Activated T-cell treated with anti-CD3 and anti-CD28 coated beads, Interleukin-2, amount 50 U/mL, for 48 hours (primary cell): ENCODE measurements at regions not wholly inside any gene's neighbourhood (a gene's known extent, or its start where the extent isn't known, plus 50 kb on each side); places are given as distances from the start of the nearest gene placed in this dataset.

Source experiments
- DNase-seq, 2 experiments: peaks; one replicate each; pipeline ENCODE4 v3.0.0-alpha.2; 2020

- no peak for DNase-seq
Measured at GRCh38 chr11:23696688-23697415, 800.0 kb upstream of the LUZP2 start.

- no peak for DNase-seq
Measured at GRCh38 chr11:23704183-23704582, 792.7 kb upstream of the LUZP2 start.

GRCh38 chr11:23711981-23712380 is 784.9 kb upstream of the LUZP2 start:
- no peak for DNase-seq

GRCh38 chr11:23719016-23719415 is 777.8 kb upstream of the LUZP2 start:
- DNase-seq = no peak

- no peak for DNase-seq
Measured at GRCh38 chr11:23723861-23724260, 773.0 kb upstream of the LUZP2 start.

GRCh38 chr11:23725752-23726151 is 771.1 kb upstream of the LUZP2 start:
- no peak for DNase-seq

- DNase-seq = no peak
Measured at GRCh38 chr11:23727387-23727786, 769.5 kb upstream of the LUZP2 start.

GRCh38 chr11:23727794-23728193 is 769.1 kb upstream of the LUZP2 start:
- DNase-seq = no peak

GRCh38 chr11:23729088-23729487 is 767.8 kb upstream of the LUZP2 start:
- DNase-seq = no peak

- DNase-seq = no peak
Measured at GRCh38 chr11:23730307-23730998, 766.4 kb upstream of the LUZP2 start.

- DNase-seq = no peak
Measured at GRCh38 chr11:23732026-23732425, 764.8 kb upstream of the LUZP2 start.

- DNase-seq = no peak
Measured at GRCh38 chr11:23746896-23747295, 750.0 kb upstream of the LUZP2 start.

GRCh38 chr11:23749762-23750430 is 747.0 kb upstream of the LUZP2 start:
- DNase-seq = no peak

GRCh38 chr11:23751280-23751679 is 745.6 kb upstream of the LUZP2 start:
- DNase-seq = no peak

- DNase-seq = no peak
Measured at GRCh38 chr11:23755076-23755475, 741.8 kb upstream of the LUZP2 start.

GRCh38 chr11:23755769-23756168 is 741.1 kb upstream of the LUZP2 start:
- no peak for DNase-seq

GRCh38 chr11:23759489-23759888 is 737.4 kb upstream of the LUZP2 start:
- no peak for DNase-seq

- no peak for DNase-seq
Measured at GRCh38 chr11:23764286-23764685, 732.6 kb upstream of the LUZP2 start.

GRCh38 chr11:23765682-23766252 is 731.1 kb upstream of the LUZP2 start:
- no peak for DNase-seq

- no peak for DNase-seq
Measured at GRCh38 chr11:23767576-23767975, 729.3 kb upstream of the LUZP2 start.

GRCh38 chr11:23769214-23769613 is 727.6 kb upstream of the LUZP2 start:
- no peak for DNase-seq

GRCh38 chr11:23772081-23772480 is 724.8 kb upstream of the LUZP2 start:
- no peak for DNase-seq

- DNase-seq = no peak
Measured at GRCh38 chr11:23778971-23779370, 717.9 kb upstream of the LUZP2 start.

GRCh38 chr11:23780231-23780630 is 716.6 kb upstream of the LUZP2 start:
- DNase-seq = no peak
